Esophagus squamous epithelium (tissue), 5 donors: ENCODE measurements at regions not wholly inside any gene's neighbourhood (a gene's known extent, or its start where the extent isn't known, plus 50 kb on each side); places are given as distances from the start of the nearest gene placed in this dataset.

Experiments used
- DNase-seq: peaks from one replicate; lab custom pipeline; 2025; lab: John Stamatoyannopoulos, UW
- H3K27ac ChIP-seq, 4 donors: fragments of 200-600 bp; sonication (generic); one replicate each; pipeline ENCODE4 v1.5.1; 2016 to 2019; ENCODE audit warnings: mild to moderate bottlenecking in 1 of 4
- H3K27me3 ChIP-seq, 4 donors: fragments of 200-600 bp; sonication (generic); 1 replicate in 3 of 4; 2 replicates in 1 of 4; pipeline versions ENCODE4 v1.5.1 to v1.6.0; 2017 to 2021; ENCODE audit warnings: antibody characterized with exemption in 1 of 4
- H3K36me3 ChIP-seq, 3 donors: fragments of 200-600 bp; sonication (generic); one replicate each; pipeline ENCODE4 v1.5.1; 2016 to 2019
- H3K4me1 ChIP-seq, 3 donors: fragments of 200-600 bp; sonication (generic); one replicate each; pipeline ENCODE4 v1.5.1; 2017 to 2019
- H3K4me3 ChIP-seq, 4 donors: fragments of 200-600 bp; sonication (generic); 1 replicate in 3 of 4; 2 replicates in 1 of 4; pipeline ENCODE4 v1.5.1; 2016 to 2019; ENCODE audit warnings: mild to moderate bottlenecking in 2 of 4, moderate library complexity in 1 of 4
- H3K9me3 ChIP-seq, 3 donors: fragments of 200-600 bp; sonication (generic); one replicate each; pipeline ENCODE4 v1.5.1; 2016 to 2019
- CTCF ChIP-seq, 6 experiments: fragments of 450-650 bp in 4 of 6; fragments of 200-600 bp in 2 of 6; sonication (generic) in 2 of 6; IDR thresholded peaks; one replicate each; pipeline ENCODE4 v1.5.1; 2016 to 2019; ENCODE audit warnings: antibody characterized with exemption in 6 of 6, mild to moderate bottlenecking in 4 of 6, moderate library complexity in 4 of 6
- POLR2A ChIP-seq, 4 donors: fragments of 450-650 bp; IDR thresholded peaks; one replicate each; pipeline ENCODE4 v1.6.1; 2017; ENCODE audit warnings: antibody characterized with exemption in 4 of 4, mild to moderate bottlenecking in 4 of 4, moderate library complexity in 3 of 4
- WGBS, 2 donors: methylation state at CpG; one replicate each; pipeline ENCODE4 v1.1.5; 2018; 5-methylcytosine and 5-hydroxymethylcytosine counted together
- intact Hi-C: fragments of 100-400 bp; cut with DNase I; formaldehyde crosslinking; loops from one replicate; pipeline ENCODE4 v1.15.0; 2022
- donor health status: DM: yes; HTN: yes; CAD: no.

- TF ChIP-seq CTCF (IDR thresholded peaks at IDR 0.05): no peak
- TF ChIP-seq POLR2A (IDR thresholded peaks at IDR 0.05): no peak
- DNase-seq: no peak
- no peaks in the 10 kb centered on the region for H3K36me3 ChIP-seq
- no peaks in the 10 kb centered on the region for H3K4me1 ChIP-seq
- H3K27ac ChIP-seq: no peak overlapping the region
- WGBS, 2 donors: 29 to 35% methylated on average over 1 of the region's 1 CpG
- H3K9me3 ChIP-seq: no peaks in the 10 kb centered on the region
- H3K27me3 ChIP-seq: peaks cover 0 to 53% (median 0%) of the 10 kb centered on the region in 4 donors
- intact Hi-C loops: no loop called here
- no peak overlapping the region for H3K4me3 ChIP-seq
Observed at GRCh38 chr5:73318308-73318719, 130.3 kb downstream of the FOXD1 start.

- Histone ChIP-seq H3K9me3 (no peaks in the 10 kb centered on the region), H3K4me3 (no peak overlapping the region), H3K27ac (no peak overlapping the region), H3K36me3 (no peaks in the 10 kb centered on the region), H3K27me3 (peaks cover 0 to 53% (median 0%) of the 10 kb centered on the region in 4 donors), H3K4me1 (no peaks in the 10 kb centered on the region)
- 67 to 72% methylated on average over 2 of the region's 2 CpGs for WGBS, 2 donors
- TF ChIP-seq CTCF (IDR thresholded peaks at IDR 0.05) (no peak), POLR2A (IDR thresholded peaks at IDR 0.05) (no peak)
- DNase-seq: no peak
- intact Hi-C loops: no loop called here
Observed at GRCh38 chr5:73317523-73317922, 131.1 kb downstream of the FOXD1 start.

GRCh38 chr5:73314395-73315257 is 134.0 kb downstream of the FOXD1 start:
- TF ChIP-seq POLR2A (IDR thresholded peaks at IDR 0.05): no peak
- TF ChIP-seq CTCF (IDR thresholded peaks at IDR 0.05): no peak
- H3K27ac ChIP-seq: no peak overlapping the region
- 77 to 81% methylated on average over 8 of the region's 8 CpGs for WGBS, 2 donors
- H3K9me3 ChIP-seq: no peaks in the 10 kb centered on the region
- H3K4me3 ChIP-seq: no peak overlapping the region
- no peaks in the 10 kb centered on the region for H3K36me3 ChIP-seq
- no peak for DNase-seq
- intact Hi-C loops: no loop called here
- peaks cover 0 to 13% (median 3%) of the 10 kb centered on the region in 3 donors for H3K4me1 ChIP-seq
- peaks cover 0 to 78% (median 0%) of the 10 kb centered on the region in 4 donors for H3K27me3 ChIP-seq

- no peaks in the 10 kb centered on the region for H3K36me3 ChIP-seq
- no peak overlapping the region for H3K27ac ChIP-seq
- no peak overlapping the region for H3K4me3 ChIP-seq
- intact Hi-C loops: no loop called here
- H3K4me1 ChIP-seq: peaks cover 0 to 13% (median 3%) of the 10 kb centered on the region in 3 donors
- DNase-seq: no peak
- no peak for TF ChIP-seq POLR2A (IDR thresholded peaks at IDR 0.05)
- no peak for TF ChIP-seq CTCF (IDR thresholded peaks at IDR 0.05)
- peaks cover 0 to 84% (median 0%) of the 10 kb centered on the region in 4 donors for H3K27me3 ChIP-seq
- no peaks in the 10 kb centered on the region for H3K9me3 ChIP-seq
- 53 to 55% methylated on average over 3 of the region's 3 CpGs for WGBS, 2 donors
Observed at GRCh38 chr5:73312872-73313510, 135.6 kb downstream of the FOXD1 start.
